Large intestine (tissue), 3 donors: ENCODE measurements at regions not wholly inside any gene's neighbourhood (a gene's known extent, or its start where the extent isn't known, plus 50 kb on each side); places are given as distances from the start of the nearest gene placed in this dataset.

ENCODE experiments used
- DNase-seq, 2 donors: peaks; one replicate each; pipeline versions ENCODE4 v3.0.0 to v3.0.0-alpha.2; 2013
- H3K27ac ChIP-seq: one replicate; pipeline ENCODE4 v1.5.1; 2013; ENCODE audit warnings: low read length
- H3K27me3 ChIP-seq: 2 replicates; pipeline ENCODE4 v1.6.1; 2013; ENCODE audit warnings: low read length; ENCODE audit not compliant: control insufficient read depth, insufficient read depth
- H3K36me3 ChIP-seq: 2 replicates; pipeline ENCODE4 v1.6.1; 2013; ENCODE audit warnings: low read length; ENCODE audit not compliant: control insufficient read depth, insufficient read depth
- H3K4me1 ChIP-seq: one replicate; pipeline ENCODE4 v1.6.1; 2013; ENCODE audit warnings: low read length; ENCODE audit not compliant: control insufficient read depth, insufficient read depth
- H3K4me3 ChIP-seq: one replicate; pipeline ENCODE4 v1.5.1; 2013; ENCODE audit warnings: low read length
- H3K9me3 ChIP-seq: one replicate; pipeline ENCODE4 v1.6.1; 2013; ENCODE audit warnings: mild to moderate bottlenecking, low read depth, low read length, moderate library complexity; ENCODE audit not compliant: control insufficient read depth
- WGBS: methylation state at CpG from one replicate; pipeline ENCODE4 v1.1.5; 2013; ENCODE audit warnings: low lambda C conversion rate; ENCODE audit not compliant: insufficient coverage; 5-methylcytosine and 5-hydroxymethylcytosine counted together

DNA sequence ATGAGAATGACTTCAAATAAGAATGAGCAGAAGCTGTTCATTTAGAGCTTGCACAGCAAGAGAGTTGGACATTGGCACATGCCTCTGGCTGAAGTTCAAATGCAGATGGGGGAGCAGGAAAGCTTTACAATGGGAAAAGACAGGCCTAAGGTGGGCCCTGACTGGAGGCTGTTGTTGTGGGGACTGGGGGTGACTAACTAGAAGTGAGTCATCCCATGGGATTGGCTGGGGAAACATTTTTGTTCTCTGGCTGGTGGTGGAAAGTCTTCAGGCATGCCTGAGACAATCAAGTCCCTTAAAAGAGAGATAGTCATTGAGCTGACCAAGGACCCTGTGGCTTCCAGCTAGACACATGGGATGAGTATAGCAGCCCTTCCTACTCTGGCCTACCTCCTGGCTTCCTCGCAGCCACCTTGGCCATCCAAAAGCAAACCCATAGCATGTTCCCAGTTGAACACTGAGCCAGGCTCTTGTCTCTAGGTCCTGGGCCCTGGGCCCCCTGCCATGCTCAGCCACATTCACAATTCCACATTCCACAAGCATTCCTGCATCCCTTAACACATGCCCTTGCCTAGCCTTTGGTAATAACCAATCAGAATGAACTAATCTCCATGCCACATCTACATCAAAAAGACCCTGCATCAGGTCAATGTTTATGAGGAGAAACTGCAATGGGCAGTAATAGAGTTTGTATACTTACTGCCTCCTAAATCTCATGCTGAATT is 873.4 kb downstream of the NLGN4Y start:
- no peak for DNase-seq
- H3K36me3 ChIP-seq = no peaks in the 10 kb centered on the region
- no peak overlapping the region for H3K4me3 ChIP-seq
- no CpG with 5 or more reads among the region's 1 CpG for WGBS
- H3K4me1 ChIP-seq = no peaks in the 10 kb centered on the region
- H3K27ac ChIP-seq = no peak overlapping the region
- no peaks in the 10 kb centered on the region for H3K27me3 ChIP-seq
- no peaks in the 10 kb centered on the region for H3K9me3 ChIP-seq

DNA sequence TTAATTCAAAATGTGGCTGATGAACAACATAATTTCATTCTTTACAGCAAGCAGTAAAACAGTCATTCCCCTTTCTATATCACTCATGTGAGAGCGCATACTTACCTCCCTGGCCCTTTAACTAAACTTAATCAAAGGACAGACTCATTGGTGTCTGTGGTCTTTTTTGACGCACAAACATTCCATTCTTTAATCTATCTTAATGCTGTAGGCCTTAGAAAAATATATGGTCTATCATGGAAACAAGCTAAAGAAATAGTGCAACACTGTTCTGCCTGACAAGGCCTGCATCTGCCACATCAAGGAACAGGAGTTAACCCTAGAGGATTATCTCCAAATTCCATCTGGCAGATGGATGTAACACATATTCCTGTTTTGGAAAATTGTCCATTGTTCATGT is 878.1 kb downstream of the NLGN4Y start:
- Histone ChIP-seq H3K27me3 (no peaks in the 10 kb centered on the region), H3K36me3 (no peaks in the 10 kb centered on the region), H3K4me1 (no peaks in the 10 kb centered on the region), H3K9me3 (no peaks in the 10 kb centered on the region), H3K4me3 (no peak overlapping the region), H3K27ac (no peak overlapping the region)
- DNase-seq = no peak
- WGBS = no CpG with 5 or more reads among the region's 2 CpGs

DNA sequence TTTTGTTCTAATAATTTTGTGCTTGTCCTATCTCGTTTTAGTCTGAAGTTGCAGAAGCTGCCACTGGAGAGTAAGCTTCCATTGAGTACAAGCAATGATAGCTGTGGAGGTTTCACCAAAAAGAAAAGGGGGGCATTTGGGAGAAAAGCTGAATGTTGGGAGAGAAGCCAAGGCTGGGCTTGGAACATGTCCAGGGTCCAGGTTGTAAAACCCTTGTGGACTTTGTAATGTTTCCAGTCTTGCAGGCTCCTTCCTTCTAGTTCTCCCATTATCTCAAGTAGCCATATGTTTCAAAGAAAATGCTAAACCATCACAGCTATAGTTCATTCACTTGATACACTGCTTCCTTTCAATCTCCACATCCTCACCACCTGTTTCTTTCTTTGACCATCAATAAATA is 880.2 kb downstream of the NLGN4Y start:
- Histone ChIP-seq H3K27ac (no peak overlapping the region), H3K27me3 (no peaks in the 10 kb centered on the region), H3K36me3 (no peaks in the 10 kb centered on the region), H3K9me3 (no peaks in the 10 kb centered on the region), H3K4me3 (no peak overlapping the region), H3K4me1 (no peaks in the 10 kb centered on the region)
- peak in 1 of 2 donors; percentile 10 for DNase-seq
- no CpG with 5 or more reads among the region's 1 CpG for WGBS

DNA sequence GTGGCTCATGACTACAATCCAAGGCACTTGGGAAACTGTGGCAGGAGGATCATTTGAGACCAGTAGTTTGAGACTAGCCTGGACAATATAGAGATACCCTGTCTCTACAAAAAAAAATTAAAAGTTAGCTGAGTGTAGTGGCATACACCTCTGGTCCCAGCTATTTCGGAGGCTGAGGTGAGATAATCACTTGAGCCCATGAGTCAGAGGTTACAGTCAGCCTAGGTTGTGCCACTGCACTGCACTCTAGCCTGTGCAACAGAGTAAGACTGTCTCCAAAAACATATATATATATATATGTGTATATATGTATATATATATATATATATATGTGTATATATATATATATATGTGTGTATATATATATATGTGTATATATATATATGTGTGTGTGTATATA is 890.8 kb downstream of the NLGN4Y start:
- no peaks in the 10 kb centered on the region for H3K9me3 ChIP-seq
- H3K36me3 ChIP-seq = no peaks in the 10 kb centered on the region
- no CpG with 5 or more reads among the region's 1 CpG for WGBS
- DNase-seq = no peak
- no peak overlapping the region for H3K4me3 ChIP-seq
- H3K4me1 ChIP-seq = no peaks in the 10 kb centered on the region
- no peak overlapping the region for H3K27ac ChIP-seq
- no peaks in the 10 kb centered on the region for H3K27me3 ChIP-seq

DNA sequence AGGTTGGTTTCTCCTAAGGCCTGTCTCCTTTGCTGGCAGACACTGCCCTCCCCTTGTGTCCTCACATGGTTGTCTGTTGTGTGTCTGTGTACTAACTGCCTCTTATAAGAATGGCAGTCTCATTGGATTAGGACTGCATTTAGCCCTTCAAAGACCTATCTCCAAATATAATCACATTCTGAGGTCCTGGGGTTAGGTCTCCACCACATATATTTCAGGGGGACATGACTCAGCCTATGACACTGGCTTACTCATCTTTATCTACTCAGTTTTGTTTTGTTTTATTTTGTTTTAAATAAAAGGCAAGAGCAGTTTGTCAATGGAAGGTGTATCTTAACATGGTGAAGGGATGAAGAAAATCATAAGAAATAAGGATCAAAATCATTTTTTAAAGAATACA is 894.3 kb downstream of the NLGN4Y start:
- Histone ChIP-seq H3K27me3 (no peaks in the 10 kb centered on the region), H3K4me3 (no peak overlapping the region), H3K36me3 (no peaks in the 10 kb centered on the region), H3K4me1 (no peaks in the 10 kb centered on the region), H3K9me3 (no peaks in the 10 kb centered on the region), H3K27ac (no peak overlapping the region)
- no peak for DNase-seq

DNA sequence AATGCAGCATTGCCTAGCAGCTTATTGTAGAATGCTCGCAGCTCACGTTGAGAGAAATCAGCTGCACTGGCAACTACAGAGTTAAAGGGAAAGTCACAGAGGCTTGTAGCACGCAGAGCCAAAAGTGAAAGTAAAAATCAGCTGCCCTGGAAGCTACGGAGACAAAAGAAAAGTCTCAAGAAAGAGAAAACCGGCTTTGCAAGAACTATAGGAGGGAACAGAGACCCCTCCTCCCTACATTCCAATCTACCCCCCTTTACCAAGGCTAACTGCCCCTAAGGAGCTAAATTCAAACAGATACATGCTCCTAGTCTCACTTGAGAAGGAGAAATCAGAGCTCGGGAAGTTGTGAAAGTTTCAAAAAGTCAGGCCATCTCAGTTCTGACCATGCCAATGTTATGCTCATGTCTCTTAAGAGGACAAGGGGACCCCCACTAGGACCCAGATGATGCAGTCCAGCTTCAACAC is 900.4 kb downstream of the NLGN4Y start:
- WGBS = no CpG with 5 or more reads among the region's 6 CpGs
- Histone ChIP-seq H3K9me3 (no peaks in the 10 kb centered on the region), H3K36me3 (no peaks in the 10 kb centered on the region), H3K4me1 (no peaks in the 10 kb centered on the region), H3K4me3 (peak overlapping the region; percentile 20), H3K27ac (peak overlapping the region; percentile 52), H3K27me3 (no peaks in the 10 kb centered on the region)
- DNase-seq = peak in 1 of 2 donors; percentile 62

DNA sequence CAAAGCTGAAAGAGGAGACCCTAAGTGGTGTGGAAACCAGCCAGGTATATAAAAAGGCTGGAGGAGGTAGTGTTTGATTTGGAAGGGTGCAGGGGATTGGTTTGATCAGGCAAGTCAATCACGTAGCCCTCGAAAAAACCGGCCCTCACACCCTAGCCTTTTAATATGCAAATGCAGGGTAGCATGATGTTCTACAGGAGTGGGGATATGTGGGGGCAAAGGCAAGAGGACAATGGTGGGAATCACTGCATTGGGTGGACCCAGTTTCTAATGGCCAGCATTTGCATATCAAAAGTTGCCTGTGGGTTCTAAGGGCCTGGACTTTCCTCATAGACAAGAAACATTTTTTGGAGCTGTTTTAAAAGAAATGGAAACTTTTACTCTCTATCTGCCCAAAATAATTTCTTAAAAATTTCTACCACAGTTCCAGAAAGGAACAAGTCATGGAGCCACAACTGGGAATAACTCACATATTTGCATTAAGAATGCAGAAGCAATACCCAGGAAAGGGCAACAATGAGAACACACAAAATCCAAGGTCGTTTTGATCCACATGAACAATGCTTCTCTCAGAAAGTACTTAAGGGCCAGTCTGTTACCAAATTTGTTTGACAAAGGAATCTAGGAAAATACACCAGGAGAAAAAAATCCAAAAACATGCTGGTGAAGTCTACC is 915.8 kb downstream of the NLGN4Y start:
- no CpG with 5 or more reads among the region's 4 CpGs for WGBS
- Histone ChIP-seq H3K4me3 (no peak overlapping the region), H3K4me1 (no peaks in the 10 kb centered on the region), H3K36me3 (no peaks in the 10 kb centered on the region), H3K9me3 (no peaks in the 10 kb centered on the region), H3K27me3 (no peaks in the 10 kb centered on the region), H3K27ac (no peak overlapping the region)
- DNase-seq = no peak

DNA sequence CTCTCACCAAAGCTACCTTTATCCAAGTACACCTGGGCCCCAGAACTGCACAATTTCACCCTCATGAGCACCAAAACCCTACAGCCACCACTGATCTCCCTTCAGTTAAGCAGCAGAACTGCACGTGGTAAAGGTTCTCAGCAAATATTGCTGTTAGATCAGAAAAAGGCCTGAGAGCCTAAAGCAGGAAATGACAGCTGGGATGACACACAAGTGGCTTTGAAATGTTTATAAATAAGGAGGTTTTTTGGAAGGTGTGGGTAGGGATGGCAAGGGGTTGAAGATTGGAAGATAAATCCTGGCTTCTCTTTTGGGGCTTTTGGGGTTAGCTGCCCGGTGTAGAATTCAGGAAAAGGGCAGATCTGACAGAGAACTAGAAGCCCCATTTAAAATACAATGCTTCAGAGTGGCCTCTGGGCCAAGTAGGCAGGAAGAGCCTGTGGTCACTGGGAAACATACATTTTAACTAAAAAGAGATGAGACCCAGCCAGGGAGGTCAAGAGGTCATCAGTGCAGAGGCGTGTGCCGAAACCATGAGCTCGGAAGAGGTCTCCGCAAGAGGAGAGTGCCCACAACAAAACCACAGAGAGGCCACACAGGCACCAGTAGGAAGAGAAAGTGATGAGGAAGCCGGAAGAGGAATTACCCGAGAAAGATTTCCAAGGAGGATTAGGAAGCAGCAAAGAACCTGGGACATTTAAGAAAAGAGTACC is 916.5 kb downstream of the NLGN4Y start:
- H3K4me1 ChIP-seq = no peaks in the 10 kb centered on the region
- no peak for DNase-seq
- no peak overlapping the region for H3K4me3 ChIP-seq
- H3K27me3 ChIP-seq = no peaks in the 10 kb centered on the region
- H3K36me3 ChIP-seq = no peaks in the 10 kb centered on the region
- H3K9me3 ChIP-seq = no peaks in the 10 kb centered on the region
- no CpG with 5 or more reads among the region's 8 CpGs for WGBS
- no peak overlapping the region for H3K27ac ChIP-seq

DNA sequence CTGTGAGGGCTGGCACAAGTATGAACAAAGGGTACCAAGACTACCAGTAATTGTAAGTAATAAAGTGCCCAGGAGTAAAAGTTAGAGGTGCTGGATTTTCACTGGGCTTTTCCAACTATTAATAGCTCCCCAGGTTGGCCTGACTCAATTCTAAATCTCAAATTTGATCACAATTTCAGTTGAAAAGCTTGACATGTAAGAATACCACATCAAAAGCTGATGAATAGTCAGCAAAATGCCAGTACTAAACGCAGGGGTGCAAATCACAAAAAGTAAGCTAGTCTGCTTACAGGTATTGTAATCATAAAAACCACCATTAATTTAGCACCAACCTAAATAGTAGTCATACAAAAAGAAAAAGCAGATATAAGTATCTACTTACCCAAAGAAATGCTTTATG is 917.5 kb downstream of the NLGN4Y start:
- Histone ChIP-seq H3K4me1 (no peaks in the 10 kb centered on the region), H3K27ac (no peak overlapping the region), H3K4me3 (no peak overlapping the region), H3K27me3 (no peaks in the 10 kb centered on the region), H3K9me3 (no peaks in the 10 kb centered on the region), H3K36me3 (no peaks in the 10 kb centered on the region)
- no CpG with 5 or more reads among the region's 1 CpG for WGBS
- DNase-seq = no peak

DNA sequence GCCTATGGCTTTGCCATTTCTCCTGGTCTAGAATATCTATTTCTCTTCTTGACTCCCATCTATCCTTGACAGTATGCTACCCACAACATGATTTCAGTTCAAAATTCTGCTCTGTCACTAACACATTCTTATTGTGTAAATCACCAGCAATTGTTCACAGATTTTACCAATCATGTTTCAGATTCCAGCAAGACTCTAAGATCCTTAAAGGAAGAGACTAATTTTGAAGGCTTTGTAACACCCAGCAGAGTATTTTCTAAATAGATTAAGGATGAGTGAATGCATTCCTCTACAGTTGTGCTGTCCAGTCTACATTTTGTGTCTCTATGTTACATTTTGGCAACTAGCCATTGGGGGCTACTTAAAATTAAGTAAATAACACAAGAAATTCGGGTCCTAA is 921.5 kb downstream of the NLGN4Y start:
- no peaks in the 10 kb centered on the region for H3K36me3 ChIP-seq
- no peak overlapping the region for H3K4me3 ChIP-seq
- DNase-seq = no peak
- no peaks in the 10 kb centered on the region for H3K9me3 ChIP-seq
- no CpG with 5 or more reads among the region's 1 CpG for WGBS
- H3K27me3 ChIP-seq = no peaks in the 10 kb centered on the region
- H3K4me1 ChIP-seq = no peaks in the 10 kb centered on the region
- H3K27ac ChIP-seq = no peak overlapping the region
